Duodenal mucosa (tissue), 2 donors: ENCODE measurements at regions not wholly inside any gene's neighbourhood (a gene's known extent, or its start where the extent isn't known, plus 50 kb on each side); places are given as distances from the start of the nearest gene placed in this dataset.

Experiments used
- H3K27ac ChIP-seq: one replicate; pipeline ENCODE4 v1.7.0; 2013; ENCODE audit warnings: low read depth, low read length
- H3K27me3 ChIP-seq, 2 donors: one replicate each; pipeline ENCODE4 v1.7.0; 2013; ENCODE audit warnings: low read length in 2 of 2, control low read depth in 1 of 2; ENCODE audit not compliant: insufficient read depth in 2 of 2, control insufficient read depth in 1 of 2
- H3K36me3 ChIP-seq, 2 donors: one replicate each; pipeline ENCODE4 v1.7.0; 2013; ENCODE audit warnings: low read length in 2 of 2, control low read depth in 1 of 2; ENCODE audit not compliant: insufficient read depth in 2 of 2, control insufficient read depth in 1 of 2
- H3K4me1 ChIP-seq, 2 donors: one replicate each; pipeline ENCODE4 v1.7.0; 2013; ENCODE audit warnings: low read length in 2 of 2, control low read depth in 1 of 2; ENCODE audit not compliant: insufficient read depth in 2 of 2, control insufficient read depth in 1 of 2
- H3K4me3 ChIP-seq, 2 donors: one replicate each; pipeline ENCODE4 v1.7.0; 2013; ENCODE audit warnings: low read length in 2 of 2, low read depth in 1 of 2
- H3K9ac ChIP-seq, 2 donors: one replicate each; pipeline ENCODE4 v1.7.0; 2013; ENCODE audit warnings: low read length in 2 of 2, low read depth in 1 of 2
- H3K9me3 ChIP-seq, 2 donors: one replicate each; pipeline ENCODE4 v1.7.0; 2013; ENCODE audit warnings: low read length in 2 of 2, control low read depth in 1 of 2; ENCODE audit not compliant: control insufficient read depth in 1 of 2

DNA sequence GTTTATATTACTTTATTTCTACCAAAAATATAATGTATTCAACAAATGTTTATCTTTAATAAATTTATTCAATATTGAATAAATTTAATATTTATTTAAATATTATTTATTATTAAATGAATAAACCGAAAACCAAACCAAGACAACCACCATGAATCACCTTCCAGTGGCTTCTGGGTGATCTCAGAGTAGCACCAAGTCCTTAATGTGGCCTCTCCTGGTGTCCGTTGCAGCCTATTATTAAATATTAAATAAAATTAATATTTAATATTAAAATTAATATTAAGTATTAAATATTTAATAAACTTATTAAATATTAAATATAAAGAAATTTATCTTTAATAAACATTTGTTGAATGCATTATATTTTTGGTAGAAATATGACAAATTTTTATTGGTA is 143.3 kb upstream of the PLPP4 start:
- Histone ChIP-seq H3K9me3 (no peaks in the 10 kb centered on the region), H3K4me3 (no peak overlapping the region), H3K9ac (no peak overlapping the region), H3K27me3 (peaks cover 0 to 4% of the 10 kb centered on the region in 2 donors), H3K36me3 (no peaks in the 10 kb centered on the region), H3K4me1 (no peaks in the 10 kb centered on the region), H3K27ac (no peak overlapping the region)

GRCh38 chr10:120314442-120314841 is 142.6 kb upstream of the PLPP4 start:
- Histone ChIP-seq H3K27ac (no peak overlapping the region), H3K9me3 (no peaks in the 10 kb centered on the region), H3K4me3 (no peak overlapping the region), H3K27me3 (peaks cover 0 to 4% of the 10 kb centered on the region in 2 donors), H3K9ac (no peak overlapping the region), H3K4me1 (no peaks in the 10 kb centered on the region), H3K36me3 (no peaks in the 10 kb centered on the region)

GRCh38 chr10:120318862-120319261 is 138.2 kb upstream of the PLPP4 start:
- Histone ChIP-seq H3K4me3 (no peak overlapping the region), H3K27ac (no peak overlapping the region), H3K9me3 (no peaks in the 10 kb centered on the region), H3K4me1 (no peaks in the 10 kb centered on the region), H3K36me3 (no peaks in the 10 kb centered on the region), H3K9ac (no peak overlapping the region), H3K27me3 (peaks cover 0 to 4% of the 10 kb centered on the region in 2 donors)

DNA sequence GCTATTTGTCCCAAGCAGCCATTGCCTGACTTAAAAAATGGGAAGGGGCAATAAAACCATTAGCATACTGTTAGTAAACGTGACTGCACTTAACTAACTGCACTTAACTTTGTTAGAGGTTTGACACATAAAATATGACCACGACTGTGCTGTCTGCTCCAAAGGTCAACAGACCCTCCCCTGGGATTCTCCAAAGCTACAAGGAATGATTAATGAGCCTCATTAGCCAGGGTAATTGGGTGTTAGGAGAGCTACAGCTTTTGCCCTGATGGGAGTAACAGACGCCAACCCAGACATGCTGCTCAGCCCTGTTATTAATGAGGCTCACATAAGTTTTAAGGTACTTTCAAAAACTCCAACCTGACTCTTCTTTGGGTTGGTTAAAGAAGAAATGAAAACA is 129.4 kb upstream of the PLPP4 start:
- H3K4me1 ChIP-seq: no peaks in the 10 kb centered on the region
- H3K27me3 ChIP-seq: no peaks in the 10 kb centered on the region
- H3K9ac ChIP-seq: no peak overlapping the region

GRCh38 chr10:120328647-120329046 is 128.4 kb upstream of the PLPP4 start:
- H3K9ac ChIP-seq: no peak overlapping the region
- H3K27me3 ChIP-seq: no peaks in the 10 kb centered on the region
- H3K4me3 ChIP-seq: no peak overlapping the region
- H3K27ac ChIP-seq: no peak overlapping the region
- H3K36me3 ChIP-seq: no peaks in the 10 kb centered on the region
- H3K9me3 ChIP-seq: no peaks in the 10 kb centered on the region
- no peaks in the 10 kb centered on the region for H3K4me1 ChIP-seq

More for the DNA sequence above, 129.4 kb upstream of the PLPP4 start:
- Histone ChIP-seq H3K9me3 (no peaks in the 10 kb centered on the region), H3K36me3 (no peaks in the 10 kb centered on the region), H3K4me3 (no peak overlapping the region), H3K27ac (no peak overlapping the region)

- H3K4me3 ChIP-seq: no peak overlapping the region
- H3K36me3 ChIP-seq: no peaks in the 10 kb centered on the region
- H3K9me3 ChIP-seq: no peaks in the 10 kb centered on the region
- H3K27ac ChIP-seq: no peak overlapping the region
- H3K27me3 ChIP-seq: no peaks in the 10 kb centered on the region
- H3K4me1 ChIP-seq: no peaks in the 10 kb centered on the region
- no peak overlapping the region for H3K9ac ChIP-seq
Measured at GRCh38 chr10:120335553-120335952, 121.5 kb upstream of the PLPP4 start.

DNA sequence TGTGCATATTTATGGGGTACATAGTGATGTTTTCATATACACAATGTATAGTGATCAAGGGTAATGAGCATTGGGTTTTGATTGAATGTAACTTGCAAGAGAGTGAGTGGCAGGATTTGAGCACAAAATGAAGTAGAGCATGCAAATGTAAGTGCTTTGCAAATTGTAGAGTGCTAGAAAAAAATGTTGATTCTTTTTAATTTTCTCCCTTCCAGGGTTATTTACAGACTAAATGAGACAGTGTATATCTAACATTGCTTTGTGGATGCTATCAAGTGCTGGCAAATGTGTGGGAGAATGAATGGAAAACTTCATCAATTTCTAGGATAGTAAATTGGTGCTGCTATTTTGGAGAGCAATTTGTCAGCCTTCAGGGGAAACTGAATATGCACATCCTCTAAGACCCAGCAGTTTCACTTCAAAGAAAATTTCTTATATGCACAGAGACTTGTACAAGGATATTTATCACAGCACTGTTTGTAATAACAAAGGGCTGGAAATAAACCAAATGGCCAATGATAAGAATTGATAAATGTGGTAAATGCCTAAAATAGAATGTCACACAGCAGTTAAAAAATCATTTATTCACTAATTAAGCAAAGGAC is 120.6 kb upstream of the PLPP4 start:
- no peak overlapping the region for H3K27ac ChIP-seq
- H3K9ac ChIP-seq: no peak overlapping the region
- H3K4me1 ChIP-seq: no peaks in the 10 kb centered on the region
- no peaks in the 10 kb centered on the region for H3K9me3 ChIP-seq
- no peak overlapping the region for H3K4me3 ChIP-seq
- H3K36me3 ChIP-seq: no peaks in the 10 kb centered on the region
- no peaks in the 10 kb centered on the region for H3K27me3 ChIP-seq

DNA sequence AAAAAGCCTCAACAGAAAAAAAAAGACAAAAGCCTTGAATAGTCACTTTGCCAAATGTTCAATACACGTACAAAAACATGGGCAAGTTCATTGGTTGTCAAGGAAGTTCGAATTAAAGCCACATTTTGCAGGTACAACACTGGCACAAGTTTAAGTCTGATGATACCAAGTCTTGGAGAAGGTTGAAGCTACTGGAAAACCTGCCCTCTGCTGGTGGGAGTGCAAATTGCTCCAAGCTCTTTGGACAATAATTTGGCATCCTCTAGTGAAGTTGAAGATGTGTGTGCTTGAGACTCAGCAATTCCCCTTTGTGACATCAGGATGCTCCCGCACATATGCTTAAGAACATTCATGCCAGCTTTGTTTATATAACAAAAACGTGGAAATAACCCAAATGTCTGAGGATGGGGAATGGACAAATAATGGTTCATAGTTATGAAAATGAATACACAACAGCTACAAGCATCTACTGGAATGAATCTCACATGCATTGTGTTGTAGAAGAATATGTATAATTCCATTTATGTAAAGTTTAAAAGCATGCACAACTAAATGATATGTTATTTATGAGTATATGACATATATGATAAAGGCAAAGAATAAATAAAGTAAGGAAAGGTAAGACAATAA is 120.0 kb upstream of the PLPP4 start:
- Histone ChIP-seq H3K9me3 (no peaks in the 10 kb centered on the region), H3K27me3 (no peaks in the 10 kb centered on the region), H3K9ac (no peak overlapping the region), H3K4me1 (no peaks in the 10 kb centered on the region), H3K36me3 (no peaks in the 10 kb centered on the region), H3K27ac (no peak overlapping the region), H3K4me3 (no peak overlapping the region)

GRCh38 chr10:120342115-120342714 is 114.8 kb upstream of the PLPP4 start:
- Histone ChIP-seq H3K27me3 (no peaks in the 10 kb centered on the region), H3K4me1 (no peaks in the 10 kb centered on the region), H3K27ac (no peak overlapping the region), H3K36me3 (no peaks in the 10 kb centered on the region), H3K9ac (no peak overlapping the region), H3K9me3 (no peaks in the 10 kb centered on the region), H3K4me3 (no peak overlapping the region)

GRCh38 chr10:120345186-120345585 is 111.8 kb upstream of the PLPP4 start:
- no peaks in the 10 kb centered on the region for H3K9me3 ChIP-seq
- no peak overlapping the region for H3K4me3 ChIP-seq
- no peaks in the 10 kb centered on the region for H3K4me1 ChIP-seq
- H3K36me3 ChIP-seq: no peaks in the 10 kb centered on the region
- no peaks in the 10 kb centered on the region for H3K27me3 ChIP-seq
- H3K27ac ChIP-seq: no peak overlapping the region
- no peak overlapping the region for H3K9ac ChIP-seq
